KMS-11 (cell line): ENCODE measurements at regions not wholly inside any gene's neighbourhood (a gene's known extent, or its start where the extent isn't known, plus 50 kb on each side); places are given as distances from the start of the nearest gene placed in this dataset.

Experiments
- H2AFZ ChIP-seq: fragments of 200-600 bp; sonication (generic); 2 replicates; pipeline ENCODE4 v1.6.1; 2016; ENCODE audit warnings: antibody characterized with exemption, mixed run types, low read depth
- H3K27ac ChIP-seq: fragments of 200-600 bp; sonication (generic); 2 replicates; pipeline ENCODE4 v1.6.1; 2016; ENCODE audit warnings: mild to moderate bottlenecking, mixed run types
- H3K27me3 ChIP-seq: fragments of 200-600 bp; sonication (generic); 2 replicates; pipeline ENCODE4 v1.6.1; 2017; ENCODE audit warnings: mild to moderate bottlenecking, low read depth, mixed run types, moderate library complexity; ENCODE audit not compliant: insufficient read depth
- H3K36me3 ChIP-seq: fragments of 200-600 bp; sonication (generic); 2 replicates; pipeline ENCODE4 v1.6.1; 2017; ENCODE audit warnings: mild to moderate bottlenecking, mixed run types; ENCODE audit not compliant: insufficient read depth
- H3K4me1 ChIP-seq: fragments of 200-600 bp; sonication (generic); 2 replicates; pipeline ENCODE4 v1.6.1; 2016; ENCODE audit warnings: mild to moderate bottlenecking, low read depth, mixed run types; ENCODE audit not compliant: poor library complexity, severe bottlenecking
- H3K4me2 ChIP-seq: fragments of 200-600 bp; sonication (generic); 2 replicates; pipeline ENCODE4 v1.7.0; 2016; ENCODE audit warnings: mild to moderate bottlenecking, mixed run types
- H3K4me3 ChIP-seq: fragments of 200-600 bp; sonication (generic); IDR thresholded peaks from 2 replicates; pipeline ENCODE4 v1.6.1; 2017; ENCODE audit warnings: low read depth, low read length, mixed read lengths; ENCODE audit not compliant: insufficient read depth
- H3K79me2 ChIP-seq: fragments of 200-600 bp; sonication (generic); 2 replicates; pipeline ENCODE4 v1.6.1; 2016; ENCODE audit warnings: low read depth, mixed run types; ENCODE audit not compliant: insufficient read depth
- H3K9ac ChIP-seq: fragments of 200-600 bp; sonication (generic); 2 replicates; pipeline ENCODE4 v1.6.1; 2016; ENCODE audit warnings: mild to moderate bottlenecking, mixed run types
- H4K20me1 ChIP-seq: fragments of 200-600 bp; sonication (generic); 2 replicates; pipeline ENCODE4 v1.6.1; 2016; ENCODE audit warnings: mild to moderate bottlenecking, mixed run types; ENCODE audit not compliant: insufficient read depth
- CTCF ChIP-seq: fragments of 200-600 bp; sonication (generic); conservative IDR thresholded peaks from 2 replicates; pipeline ENCODE4 v1.6.1; 2017; ENCODE audit warnings: low read depth, mild to moderate bottlenecking, antibody characterized with exemption, low read length, moderate library complexity, mixed read lengths

- no peak overlapping the region for H3K4me3 ChIP-seq
- no peaks in the 10 kb centered on the region for H4K20me1 ChIP-seq
- no peak overlapping the region for H3K9ac ChIP-seq
- H3K4me1 ChIP-seq, result no peaks in the 10 kb centered on the region
- H3K27me3 ChIP-seq, result no peaks in the 10 kb centered on the region
- no peaks in the 10 kb centered on the region for H3K79me2 ChIP-seq
- no peaks in the 10 kb centered on the region for H3K36me3 ChIP-seq
- no peak for TF ChIP-seq CTCF
- H3K27ac ChIP-seq, result no peak overlapping the region
- H2AFZ ChIP-seq, result no peak overlapping the region
- H3K4me2 ChIP-seq, result no peak overlapping the region
Observed at GRCh38 chr6:50102676-50103075, 52.9 kb upstream of the DEFB112 start.

DNA sequence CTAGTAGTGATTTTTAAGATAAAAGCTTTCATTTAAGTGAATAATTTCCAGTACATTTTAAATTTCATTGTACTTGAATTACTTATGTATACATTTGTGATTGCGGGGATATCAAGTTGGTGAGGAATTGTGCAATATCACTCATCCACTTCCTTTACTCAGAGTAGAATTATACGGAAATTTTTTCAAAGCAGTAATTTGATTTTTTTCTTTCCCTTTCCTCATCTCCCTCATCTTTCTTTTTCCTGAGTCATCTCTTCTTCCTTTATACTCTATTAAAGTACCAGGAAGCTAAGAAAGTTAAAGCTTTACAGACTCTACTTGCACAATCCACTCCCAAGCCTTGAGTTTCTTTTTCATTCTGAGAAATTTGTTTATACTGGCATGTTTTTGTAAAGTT, 60.9 kb upstream of the DEFB112 start:
- Histone ChIP-seq H3K79me2 (no peaks in the 10 kb centered on the region), H3K9ac (no peak overlapping the region), H3K27me3 (no peaks in the 10 kb centered on the region), H3K36me3 (no peaks in the 10 kb centered on the region), H2AFZ (no peak overlapping the region), H3K27ac (no peak overlapping the region), H3K4me3 (no peak overlapping the region), H4K20me1 (no peaks in the 10 kb centered on the region), H3K4me2 (no peak overlapping the region), H3K4me1 (no peaks in the 10 kb centered on the region)
- no peak for TF ChIP-seq CTCF

DNA sequence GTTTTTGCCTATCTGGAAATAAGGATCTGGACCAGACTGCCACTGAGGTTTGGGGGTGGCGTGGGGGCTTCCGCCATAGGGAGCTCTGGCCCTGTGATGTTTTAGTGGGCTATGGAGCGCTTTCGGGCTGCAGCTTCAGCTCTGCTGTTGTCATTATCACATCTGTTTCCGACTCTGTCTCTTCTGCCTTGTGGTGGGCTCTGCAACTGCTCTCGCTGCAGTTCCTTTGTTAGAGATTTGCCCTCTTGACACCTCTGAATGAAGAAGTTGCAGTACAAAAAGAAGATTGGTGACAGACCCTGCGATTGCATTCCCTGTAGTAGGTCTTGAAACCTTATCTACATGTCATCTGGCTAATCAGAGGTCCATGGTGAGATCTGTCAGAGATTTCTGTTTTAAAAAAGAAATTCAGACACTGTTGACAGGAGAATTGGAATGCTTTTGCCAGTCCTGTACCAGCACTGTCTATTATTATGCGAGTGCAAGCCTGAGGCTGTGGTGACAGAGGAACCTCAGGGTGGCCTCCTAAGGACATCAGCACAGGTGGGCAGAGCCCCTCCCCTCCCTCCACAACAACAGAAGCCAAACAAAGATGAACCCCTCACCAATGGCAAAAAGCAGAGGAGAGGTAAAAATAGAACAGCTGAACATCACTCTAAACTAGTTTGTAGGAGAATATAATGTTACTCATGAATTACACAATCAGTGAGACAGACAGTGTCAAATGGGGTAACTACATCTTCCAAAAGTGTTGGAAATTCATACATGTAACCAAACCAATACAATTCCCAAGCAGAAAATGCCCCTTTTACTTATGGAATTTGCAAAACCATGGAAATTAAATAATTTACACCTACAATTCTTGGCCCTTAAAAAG, 63.5 kb upstream of the DEFB112 start:
- H3K27me3 ChIP-seq, result no peaks in the 10 kb centered on the region
- H3K9ac ChIP-seq, result no peak overlapping the region
- TF ChIP-seq CTCF, result no peak
- no peak overlapping the region for H3K27ac ChIP-seq
- H3K79me2 ChIP-seq, result no peaks in the 10 kb centered on the region
- H3K4me3 ChIP-seq, result no peak overlapping the region
- no peak overlapping the region for H2AFZ ChIP-seq
- no peak overlapping the region for H3K4me2 ChIP-seq
- H3K4me1 ChIP-seq, result no peaks in the 10 kb centered on the region
- H4K20me1 ChIP-seq, result no peaks in the 10 kb centered on the region
- H3K36me3 ChIP-seq, result no peaks in the 10 kb centered on the region

- Histone ChIP-seq H3K4me2 (no peak overlapping the region), H3K4me3 (no peak overlapping the region), H3K79me2 (no peaks in the 10 kb centered on the region), H3K4me1 (no peaks in the 10 kb centered on the region), H3K27me3 (no peaks in the 10 kb centered on the region), H2AFZ (no peak overlapping the region), H3K9ac (no peak overlapping the region), H3K27ac (no peak overlapping the region), H3K36me3 (no peaks in the 10 kb centered on the region), H4K20me1 (no peaks in the 10 kb centered on the region)
- TF ChIP-seq CTCF, result no peak
Observed at GRCh38 chr6:50116390-50116789, 66.7 kb upstream of the DEFB112 start.
